HG03097 (cell line): ENCODE measurements at regions not wholly inside any gene's neighbourhood (a gene's known extent, or its start where the extent isn't known, plus 50 kb on each side); places are given as distances from the start of the nearest gene placed in this dataset.

Source experiments
- ATAC-seq: cut with Tn5 transposase; IDR thresholded peaks from one replicate; pipeline ENCODE4 v1.9.1; 2021; ENCODE audit not compliant: unreplicated experiment, low FRiP score

DNA sequence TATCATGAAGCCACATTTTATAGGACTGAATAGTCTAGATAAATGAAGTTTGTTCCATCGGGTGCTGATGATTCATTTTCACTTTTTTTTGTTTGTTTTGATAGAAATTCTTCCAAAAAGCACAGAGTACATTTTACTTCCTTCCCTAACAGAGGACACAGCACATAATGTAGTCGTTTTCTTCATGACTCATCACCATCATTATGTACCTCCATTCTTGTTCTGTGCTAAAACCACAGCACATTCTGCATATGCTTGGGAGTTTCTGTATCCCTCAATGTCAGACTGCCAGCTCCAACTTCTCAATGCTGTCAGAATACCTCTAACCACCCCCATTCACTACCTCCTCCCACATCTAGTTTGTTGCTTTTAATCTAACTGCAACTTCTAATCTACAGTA is 1004.9 kb upstream of the ADGRB3 start:
- ATAC-seq: no peak

GRCh38 chr6:67629258-67629657 is 1005.8 kb upstream of the ADGRB3 start:
- no peak for ATAC-seq

- ATAC-seq: no peak
Measured at GRCh38 chr6:67615796-67616195, 1019.3 kb upstream of the ADGRB3 start.

DNA sequence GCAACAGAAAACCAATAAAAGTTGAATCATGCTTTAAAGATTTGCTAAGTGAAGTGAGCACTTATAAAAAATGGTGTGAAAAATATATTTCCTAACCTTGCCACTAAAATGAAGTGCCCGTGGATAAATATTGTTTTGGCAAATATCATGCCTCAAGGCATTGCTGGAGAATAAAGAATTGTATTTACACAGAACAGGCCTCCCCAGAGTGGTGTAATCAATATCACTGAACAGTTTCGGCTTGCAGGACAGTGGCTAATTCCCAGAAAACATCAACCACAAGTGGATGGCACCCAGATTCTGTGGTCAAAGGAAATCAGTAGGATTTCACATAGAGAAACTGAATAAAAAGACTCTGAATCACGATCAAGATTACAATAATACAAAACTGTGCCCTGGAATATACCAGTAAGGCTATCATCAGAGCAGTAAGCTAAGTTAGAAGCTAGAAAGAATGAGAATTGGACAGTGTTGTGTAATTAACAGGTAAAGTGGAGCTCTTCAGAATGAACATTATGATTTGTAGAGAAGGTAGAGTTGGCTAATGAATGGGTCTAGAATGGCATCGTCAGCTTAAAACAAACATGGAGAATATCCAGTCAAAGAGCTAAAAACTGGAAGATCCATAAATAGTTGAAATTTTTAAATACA is 1026.9 kb upstream of the ADGRB3 start:
- ATAC-seq: no peak

DNA sequence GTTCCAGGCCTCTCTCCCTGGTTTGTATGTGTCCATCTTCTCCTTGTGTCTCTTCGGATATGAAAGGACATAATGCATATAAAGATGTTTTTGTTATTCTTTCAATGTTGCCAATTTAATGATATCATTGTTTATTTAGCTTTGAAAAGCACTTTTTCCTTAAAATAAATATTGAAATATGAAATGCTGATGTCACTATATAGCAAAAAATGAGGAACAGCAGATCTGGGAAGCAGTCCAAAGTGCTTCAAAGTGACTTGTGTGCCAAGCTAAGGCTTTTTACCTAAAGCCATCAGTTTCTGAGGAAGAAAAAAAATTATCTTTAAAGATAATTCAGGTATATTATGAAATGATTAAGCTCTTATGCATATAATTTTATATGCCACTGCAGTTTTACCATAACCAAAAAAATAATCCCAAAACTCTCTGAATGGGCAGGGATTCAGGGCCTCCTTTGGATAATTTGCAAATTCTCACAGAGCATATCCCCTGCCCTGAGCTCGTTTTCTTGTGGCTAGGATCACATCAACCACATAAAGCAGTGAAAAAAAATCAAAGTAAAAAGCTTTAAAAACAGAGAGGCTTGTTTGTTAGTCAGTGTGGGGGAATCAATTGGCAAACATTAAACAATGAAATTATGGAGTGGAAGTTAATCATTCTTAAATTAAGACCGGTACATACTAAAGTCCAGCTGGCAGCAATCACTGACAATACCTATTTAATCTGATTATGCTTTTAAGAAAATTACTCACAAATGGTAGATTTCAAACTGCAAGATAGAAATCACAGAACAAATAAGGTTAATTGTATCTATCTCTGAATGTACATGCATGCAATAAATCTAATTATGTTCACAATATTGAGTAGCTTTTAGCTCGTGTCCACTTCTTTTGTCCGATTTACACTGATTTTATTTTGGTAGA is 1027.9 kb upstream of the ADGRB3 start:
- ATAC-seq: no peak

DNA sequence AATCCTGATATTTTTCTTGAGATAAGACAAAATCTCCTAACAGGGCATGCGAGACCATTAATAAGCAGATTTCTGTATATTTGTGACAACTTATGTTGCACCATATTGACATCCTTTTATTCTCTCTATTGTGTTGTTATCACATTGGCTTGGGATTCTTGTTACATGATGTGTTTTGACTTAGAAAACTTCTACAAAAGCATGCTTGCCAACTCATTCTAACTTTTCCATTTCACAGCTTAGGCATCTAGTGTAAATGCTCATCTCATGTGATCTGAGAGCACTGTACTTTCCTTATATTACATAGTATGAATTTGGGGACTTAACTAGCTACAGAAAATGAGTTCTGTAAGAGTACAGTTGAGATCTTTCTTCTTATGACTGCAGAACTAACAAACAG is 1040.7 kb upstream of the ADGRB3 start:
- ATAC-seq: no peak

DNA sequence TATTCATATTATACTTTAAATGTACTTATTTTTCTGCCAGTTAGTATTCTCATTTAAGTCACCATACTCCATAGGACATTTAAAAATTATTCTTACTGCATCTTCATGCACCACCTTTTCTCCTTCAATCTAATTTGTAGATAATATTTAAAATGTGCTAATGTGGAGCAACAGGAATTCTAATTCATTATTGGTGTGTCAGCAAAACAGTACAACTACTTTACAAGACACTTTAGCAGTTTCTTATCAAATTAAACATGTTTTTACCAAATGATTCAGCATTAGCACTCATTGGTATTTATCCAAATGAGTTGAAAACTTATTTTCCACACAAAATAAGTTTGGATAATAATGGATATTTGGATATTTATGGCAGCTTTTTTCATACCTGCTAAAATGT is 1041.8 kb upstream of the ADGRB3 start:
- no peak for ATAC-seq

- no peak for ATAC-seq
Measured at GRCh38 chr6:67591910-67592309, 1043.2 kb upstream of the ADGRB3 start.

DNA sequence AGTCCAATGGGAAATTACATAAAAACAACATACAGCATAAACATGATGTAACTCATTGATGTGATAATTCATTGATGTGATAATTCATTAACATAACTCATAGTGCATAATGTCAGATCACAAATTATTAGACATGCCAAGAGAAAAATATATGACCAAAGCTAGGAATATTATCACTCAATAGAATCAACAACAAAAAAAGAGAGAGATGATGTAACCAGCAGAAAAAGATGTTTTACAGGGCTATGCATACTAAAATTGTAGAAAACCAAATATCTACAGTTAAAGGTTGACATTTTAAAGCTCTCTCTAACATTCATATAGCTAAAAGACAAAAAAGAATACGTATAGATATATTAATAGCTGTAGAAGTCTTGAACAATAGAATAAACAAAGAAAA is 1067.2 kb upstream of the ADGRB3 start:
- no peak for ATAC-seq

DNA sequence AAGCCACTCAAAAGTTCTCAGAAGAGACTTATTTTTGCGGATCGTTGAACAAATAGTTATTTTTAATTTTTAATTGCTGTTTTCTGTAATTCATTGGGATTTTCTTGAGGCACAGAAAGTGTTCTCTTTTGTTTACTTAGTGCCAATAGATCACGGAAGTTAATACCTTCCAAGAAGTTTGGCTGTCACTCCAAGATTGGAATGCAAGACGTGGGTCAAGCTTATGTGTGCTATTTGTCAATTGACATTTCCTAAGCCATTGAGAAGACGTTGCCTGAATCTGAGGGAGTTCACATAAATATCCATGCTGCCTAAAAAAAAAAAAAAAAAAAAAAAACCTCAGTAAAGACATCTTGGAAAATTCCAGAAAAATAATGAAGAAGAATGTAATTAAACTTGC is 1071.4 kb upstream of the ADGRB3 start:
- no peak for ATAC-seq

DNA sequence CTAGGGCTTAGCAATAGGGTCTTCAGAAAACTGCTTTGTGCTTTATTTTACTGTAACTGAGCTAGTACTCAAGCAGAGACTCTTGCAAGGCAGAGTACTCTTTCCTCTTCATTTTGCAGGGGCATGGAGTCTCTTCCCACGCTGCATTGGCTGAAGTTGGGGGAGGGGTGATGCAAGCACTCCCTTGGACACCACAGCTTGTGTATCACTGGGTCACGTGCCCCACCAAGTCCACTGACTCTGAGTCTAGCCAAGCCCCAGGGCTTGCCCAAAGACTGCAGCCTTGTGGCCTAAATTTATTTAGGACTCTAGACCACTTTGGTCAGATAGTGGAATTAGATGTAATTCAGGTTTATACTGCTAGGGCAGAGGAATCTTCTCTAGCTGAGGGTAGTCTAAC is 1075.0 kb upstream of the ADGRB3 start:
- no peak for ATAC-seq

DNA sequence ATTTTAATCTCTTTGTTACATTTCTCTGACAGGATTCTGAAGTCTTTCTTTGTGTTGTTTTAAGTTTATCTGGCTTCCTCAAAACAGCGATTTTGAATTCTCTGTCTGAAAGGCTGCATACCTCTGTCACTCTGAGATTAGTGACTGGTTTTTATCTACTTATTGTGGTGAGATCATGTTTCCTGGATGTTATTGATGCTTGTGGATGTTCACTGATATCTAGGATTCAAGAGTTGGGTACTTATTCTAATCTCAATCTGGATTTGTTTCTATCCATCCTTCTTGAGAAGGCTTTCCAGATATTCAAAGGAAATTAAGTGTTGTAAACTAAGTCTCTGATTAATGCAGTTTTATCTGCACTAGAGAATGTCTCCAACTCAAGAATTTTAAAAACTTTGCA is 1076.1 kb upstream of the ADGRB3 start:
- no peak for ATAC-seq

DNA sequence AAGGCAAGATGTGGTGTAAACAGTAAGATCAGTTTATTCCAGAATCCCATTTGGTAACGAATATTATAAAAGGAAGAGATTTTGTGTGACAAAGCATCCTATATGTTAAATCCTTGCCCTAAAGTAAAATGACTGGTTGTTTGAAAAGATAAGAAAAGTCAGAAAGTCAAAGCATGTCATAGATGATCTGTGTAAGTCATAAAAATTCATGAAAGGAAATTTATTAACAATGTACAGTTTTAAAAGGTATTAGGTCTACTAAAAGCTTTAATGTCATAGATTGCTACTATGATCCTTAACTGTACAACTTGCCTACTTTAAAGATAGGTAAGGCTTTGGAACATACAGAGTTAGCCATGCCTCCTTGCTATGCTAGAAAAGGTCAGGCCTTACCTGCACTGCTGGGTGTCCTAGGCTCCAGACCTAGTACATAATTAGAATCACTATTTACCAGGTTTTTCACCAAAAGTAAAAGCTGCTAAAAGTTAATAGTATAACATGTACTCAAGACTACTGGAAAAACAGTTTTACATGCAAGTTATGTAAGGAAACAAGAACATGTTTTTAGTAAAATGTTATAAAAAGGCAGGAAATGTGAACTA is 1090.1 kb upstream of the ADGRB3 start:
- no peak for ATAC-seq

GRCh38 chr6:67541586-67541985 is 1093.5 kb upstream of the ADGRB3 start:
- ATAC-seq: no peak

- no peak for ATAC-seq
Measured at GRCh38 chr6:67538032-67538431, 1097.0 kb upstream of the ADGRB3 start.

DNA sequence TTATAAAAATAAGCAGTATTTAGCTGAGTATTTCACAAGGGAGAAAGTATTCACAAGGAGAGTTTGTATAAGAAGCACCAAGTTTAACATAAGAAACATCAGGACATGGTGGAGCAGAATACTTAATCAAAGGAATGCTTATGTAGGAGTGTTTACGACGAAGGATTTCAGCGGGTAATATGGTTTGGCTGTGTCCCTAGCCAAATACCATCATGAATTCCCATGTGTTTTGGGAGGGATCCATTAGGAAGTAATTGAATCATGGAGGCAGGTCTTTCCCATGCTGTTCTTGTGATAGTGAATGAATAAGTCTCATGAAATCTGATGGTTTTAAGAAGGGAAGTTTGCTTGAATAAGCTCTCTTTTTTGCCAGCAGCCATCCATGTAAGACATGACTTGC is 1099.1 kb upstream of the ADGRB3 start:
- no peak for ATAC-seq

GRCh38 chr6:67506352-67506751 is 1128.7 kb upstream of the ADGRB3 start:
- no peak for ATAC-seq

DNA sequence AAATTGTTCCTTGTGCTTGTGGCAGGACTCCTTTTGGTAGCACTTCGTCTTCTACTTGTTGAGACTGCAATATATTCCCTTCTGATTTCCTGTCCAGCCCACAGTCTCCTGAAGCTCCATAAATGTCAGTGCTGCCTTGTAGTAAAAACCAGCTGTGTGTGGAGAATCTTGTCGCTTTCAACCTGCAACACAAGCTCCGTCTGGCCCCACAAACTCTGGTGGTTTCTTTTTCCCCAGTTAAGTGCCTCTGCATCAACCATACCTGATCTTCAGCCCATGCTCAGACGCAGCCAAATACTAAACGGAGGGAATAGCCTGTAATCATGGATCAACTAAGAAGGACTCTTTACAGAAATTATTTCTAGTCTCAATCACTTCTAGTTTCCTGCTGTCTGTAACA is 1133.3 kb upstream of the ADGRB3 start:
- no peak for ATAC-seq

DNA sequence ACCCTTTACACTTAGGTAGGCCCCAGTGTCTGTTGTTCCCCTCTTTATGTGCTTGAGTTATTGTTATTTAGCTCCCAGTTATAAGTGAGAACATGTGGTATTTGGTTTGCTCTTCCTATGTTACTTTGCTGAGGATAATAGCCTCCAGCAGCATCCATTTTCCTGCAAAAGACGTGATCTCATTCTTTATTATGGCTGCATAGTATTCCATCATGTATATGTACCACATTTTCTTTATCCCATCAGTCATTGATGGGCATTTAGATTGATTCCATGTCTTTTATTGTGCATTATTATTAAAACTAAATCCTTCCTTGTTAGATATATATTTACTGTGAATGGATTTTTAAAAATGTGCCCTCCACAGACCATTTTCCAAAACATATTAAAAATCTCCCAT is 1137.3 kb upstream of the ADGRB3 start:
- no peak for ATAC-seq

GRCh38 chr6:67496191-67496590 is 1138.9 kb upstream of the ADGRB3 start:
- ATAC-seq: no peak

DNA sequence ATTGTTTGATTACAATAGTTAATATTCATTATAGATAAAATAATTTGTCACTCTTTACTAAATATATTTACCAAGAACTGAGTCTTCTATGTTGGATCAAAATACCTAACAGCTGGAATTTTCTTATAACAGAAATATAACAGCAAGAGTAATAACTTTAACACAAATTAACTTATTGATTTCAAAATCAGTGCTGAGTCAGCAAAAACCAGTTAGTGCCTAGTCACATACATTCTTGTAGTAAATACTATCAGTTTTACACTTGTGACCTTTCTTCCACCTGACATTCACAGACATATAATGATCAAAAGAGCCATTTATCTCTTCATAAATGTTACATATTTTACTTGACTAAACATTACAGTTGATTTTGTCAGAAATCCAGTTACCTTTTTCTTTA is 1141.4 kb upstream of the ADGRB3 start:
- no peak for ATAC-seq

GRCh38 chr6:67475700-67476099 is 1159.4 kb upstream of the ADGRB3 start:
- no peak for ATAC-seq
